Fibroblast of pulmonary artery (primary cell): ENCODE measurements at regions not wholly inside any gene's neighbourhood (a gene's known extent, or its start where the extent isn't known, plus 50 kb on each side); places are given as distances from the start of the nearest gene placed in this dataset.

Experiments
- DNase-seq: peaks from one replicate; pipeline ENCODE4 v3.0.0-alpha.2; 2010; ENCODE audit warnings: low read depth
- H3K4me3 ChIP-seq: replicated peaks from 2 replicates; pipeline ENCODE4 v1.5.1; 2011; ENCODE audit warnings: low read depth, mild to moderate bottlenecking, control low read depth, low read length, moderate library complexity
- CTCF ChIP-seq: IDR thresholded peaks from 2 replicates; pipeline ENCODE4 v1.5.1; 2011; ENCODE audit warnings: mild to moderate bottlenecking, control low read depth, low read length, inconsistent platforms; ENCODE audit errors: missing control alignments

- no peak for TF ChIP-seq CTCF
- DNase-seq: no peak
- no peak overlapping the region for H3K4me3 ChIP-seq
Observed at GRCh38 chr4:52269761-52270160, 218.7 kb downstream of the SPATA18 start.

GRCh38 chr4:52273885-52274284, 222.8 kb downstream of the SPATA18 start:
- no peak for DNase-seq
- H3K4me3 ChIP-seq: no peak overlapping the region
- TF ChIP-seq CTCF: no peak

- DNase-seq: no peak
- H3K4me3 ChIP-seq: no peak overlapping the region
- no peak for TF ChIP-seq CTCF
Observed at GRCh38 chr4:52288212-52288855, 237.2 kb downstream of the SPATA18 start.

- no peak overlapping the region for H3K4me3 ChIP-seq
- no peak for DNase-seq
- no peak for TF ChIP-seq CTCF
Observed at GRCh38 chr4:52290466-52290865, 239.4 kb downstream of the SPATA18 start.

- TF ChIP-seq CTCF: no peak
- no peak for DNase-seq
- H3K4me3 ChIP-seq: no peak overlapping the region
Observed at GRCh38 chr4:52292245-52292644, 241.1 kb downstream of the SPATA18 start.

GRCh38 chr4:52296341-52296740, 245.2 kb downstream of the SPATA18 start:
- no peak for TF ChIP-seq CTCF
- no peak for DNase-seq
- no peak overlapping the region for H3K4me3 ChIP-seq

- DNase-seq: no peak
- no peak for TF ChIP-seq CTCF
- no peak overlapping the region for H3K4me3 ChIP-seq
Observed at GRCh38 chr4:52298444-52298843, 247.3 kb downstream of the SPATA18 start.
